ENCODE measurements at regions not wholly inside any gene's neighbourhood (a gene's known extent, or its start where the extent isn't known, plus 50 kb on each side); places are given as distances from the start of the nearest gene placed in this dataset.
"Not testable (repeated sequence)": the region's sequence is repeated elsewhere in the genome, so short reads cannot be mapped to it uniquely, and the experiment has no call there.

DNA sequence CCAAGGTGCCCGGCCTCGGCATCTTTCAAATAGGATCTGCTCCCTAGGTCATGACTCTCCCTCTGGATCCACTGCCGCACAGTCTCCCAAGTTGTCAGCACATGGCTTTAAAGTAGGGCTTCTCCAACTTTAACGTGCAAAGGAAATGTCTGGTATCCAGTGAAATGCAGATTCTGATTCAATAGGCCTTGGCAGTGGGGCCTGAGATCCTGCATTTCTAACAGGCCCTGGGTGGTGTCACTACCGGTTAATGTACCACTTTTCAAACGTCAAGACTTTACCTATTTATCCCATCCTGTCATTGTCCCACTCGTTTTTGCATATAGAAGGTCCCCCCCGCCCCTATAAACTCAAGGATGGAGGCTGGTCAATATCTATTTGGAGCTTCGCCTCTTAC lies 137.6 kb upstream of the ZNF618 start:
- Histone ChIP-seq H3K4me3 (ENCODE audit: low read depth, low read length, poor library complexity, severe bottlenecking) (no peak overlapping the region), H3K79me2 (ENCODE audit: insufficient read depth, low read depth, low read length) (no peaks in the 10 kb centered on the region), H2AFZ (ENCODE audit: low read length) (no peak overlapping the region), H3K9me3 (ENCODE audit: low read length) (no peaks in the 10 kb centered on the region), H3K4me2 (ENCODE audit: low read length) (no peak overlapping the region), H3K36me3 (ENCODE audit: insufficient read depth, low read length) (no peaks in the 10 kb centered on the region), H3K9me2 (ENCODE audit: insufficient read depth, low read length) (no peaks in the 10 kb centered on the region), H3K27ac (ENCODE audit: low read depth, low read length, poor library complexity, severe bottlenecking) (no peak overlapping the region), H3K4me1 (ENCODE audit: insufficient read depth, low read length, poor library complexity, severe bottlenecking) (no peaks in the 10 kb centered on the region), H4K20me1 (ENCODE audit: insufficient read depth, low read length) (no peaks in the 10 kb centered on the region)
- DNase-seq (ENCODE audit: low spot score): no peak
- TF ChIP-seq EZH2phosphoT487 (IDR thresholded peaks at IDR 0.05; ENCODE audit: borderline replicate concordance, low read depth, low read length): no peak
- TF ChIP-seq, protein P1, sequence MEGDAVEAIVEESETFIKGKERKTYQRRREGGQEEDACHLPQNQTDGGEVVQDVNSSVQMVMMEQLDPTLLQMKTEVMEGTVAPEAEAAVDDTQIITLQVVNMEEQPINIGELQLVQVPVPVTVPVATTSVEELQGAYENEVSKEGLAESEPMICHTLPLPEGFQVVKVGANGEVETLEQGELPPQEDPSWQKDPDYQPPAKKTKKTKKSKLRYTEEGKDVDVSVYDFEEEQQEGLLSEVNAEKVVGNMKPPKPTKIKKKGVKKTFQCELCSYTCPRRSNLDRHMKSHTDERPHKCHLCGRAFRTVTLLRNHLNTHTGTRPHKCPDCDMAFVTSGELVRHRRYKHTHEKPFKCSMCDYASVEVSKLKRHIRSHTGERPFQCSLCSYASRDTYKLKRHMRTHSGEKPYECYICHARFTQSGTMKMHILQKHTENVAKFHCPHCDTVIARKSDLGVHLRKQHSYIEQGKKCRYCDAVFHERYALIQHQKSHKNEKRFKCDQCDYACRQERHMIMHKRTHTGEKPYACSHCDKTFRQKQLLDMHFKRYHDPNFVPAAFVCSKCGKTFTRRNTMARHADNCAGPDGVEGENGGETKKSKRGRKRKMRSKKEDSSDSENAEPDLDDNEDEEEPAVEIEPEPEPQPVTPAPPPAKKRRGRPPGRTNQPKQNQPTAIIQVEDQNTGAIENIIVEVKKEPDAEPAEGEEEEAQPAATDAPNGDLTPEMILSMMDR (conservative IDR thresholded peaks at IDR 0.05; ENCODE audit: low read length): no peak
- intact Hi-C loops (cut with micrococcal nuclease; ENCODE audit: unreplicated experiment): no loop called here
- ChIA-PET POLR2A (no interaction called here), CTCF (ENCODE audit: unreplicated experiment) (no interaction called here)
- no TSS peak for BruUV-seq (replicated peaks)

- TF ChIP-seq, protein P1 (conservative IDR thresholded peaks at IDR 0.05; ENCODE audit: low read length): no peak
- TF ChIP-seq EZH2phosphoT487 (IDR thresholded peaks at IDR 0.05; ENCODE audit: borderline replicate concordance, low read depth, low read length): no peak
- CTCF ChIA-PET (ENCODE audit: unreplicated experiment): no interaction called here
- H3K27ac ChIP-seq (ENCODE audit: low read depth, low read length, poor library complexity, severe bottlenecking): no peak overlapping the region
- POLR2A ChIA-PET: no interaction called here
- BruUV-seq (replicated peaks): no TSS peak
- no peaks in the 10 kb centered on the region for H4K20me1 ChIP-seq (ENCODE audit: insufficient read depth, low read length)
- H3K9me2 ChIP-seq (ENCODE audit: insufficient read depth, low read length): no peaks in the 10 kb centered on the region
- H3K4me3 ChIP-seq (ENCODE audit: low read depth, low read length, poor library complexity, severe bottlenecking): no peak overlapping the region
- H3K36me3 ChIP-seq (ENCODE audit: insufficient read depth, low read length): no peaks in the 10 kb centered on the region
- DNase-seq (ENCODE audit: low spot score): peak; percentile 27
- no peak overlapping the region for H3K4me2 ChIP-seq (ENCODE audit: low read length)
- H3K79me2 ChIP-seq (ENCODE audit: insufficient read depth, low read depth, low read length): no peaks in the 10 kb centered on the region
- no peaks in the 10 kb centered on the region for H3K9me3 ChIP-seq (ENCODE audit: low read length)
- intact Hi-C loops (cut with micrococcal nuclease; ENCODE audit: unreplicated experiment): no loop called here
- H3K4me1 ChIP-seq (ENCODE audit: insufficient read depth, low read length, poor library complexity, severe bottlenecking): no peaks in the 10 kb centered on the region
- H2AFZ ChIP-seq (ENCODE audit: low read length): no peak overlapping the region
Observed at GRCh38 chr9:113738893-113739604, 137.1 kb upstream of the ZNF618 start.

DNA sequence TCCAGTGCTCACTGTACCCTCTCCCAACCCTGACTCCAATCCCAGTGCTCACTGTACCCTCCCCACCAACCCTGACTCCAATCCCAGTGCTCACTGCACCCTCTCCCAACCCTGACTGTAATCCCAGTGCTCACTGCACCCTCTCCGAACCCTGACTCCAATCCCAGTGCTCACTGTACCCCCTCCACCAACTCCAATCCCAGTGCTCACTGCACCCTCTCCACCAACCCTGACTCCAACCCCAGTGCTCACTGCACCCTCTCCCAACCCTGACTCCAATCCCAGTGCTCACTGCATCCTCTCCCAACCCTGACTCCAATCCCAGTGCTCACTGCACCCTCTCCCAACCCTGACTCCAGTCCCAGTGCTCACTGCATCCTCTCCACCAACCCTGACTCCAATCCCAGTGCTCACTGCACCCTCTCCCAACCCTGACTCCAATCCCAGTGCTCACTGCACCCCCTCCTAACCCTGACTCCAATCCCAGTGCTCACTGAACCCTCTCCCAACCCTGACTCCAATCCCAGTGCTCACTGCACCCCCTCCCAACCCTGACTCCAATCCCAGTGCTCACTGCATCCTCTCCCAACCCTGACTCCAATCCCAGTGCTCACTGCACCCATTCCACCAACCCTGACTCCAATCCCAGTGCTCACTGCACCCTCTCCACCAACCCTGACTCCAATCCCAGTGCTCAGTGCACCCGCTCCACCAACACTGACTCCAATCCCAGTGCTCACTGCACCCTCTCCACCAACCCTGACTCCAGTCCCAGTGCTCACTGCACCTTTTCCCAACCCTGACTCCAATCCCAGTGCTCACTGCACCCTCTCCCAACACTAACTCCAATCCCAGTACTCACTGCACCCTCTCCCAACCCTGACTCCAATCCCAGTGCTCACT lies 136.3 kb upstream of the ZNF618 start:
- POLR2A ChIA-PET; H3K27ac ChIP-seq (ENCODE audit: low read depth, low read length, poor library complexity, severe bottlenecking); H3K9me3 ChIP-seq (ENCODE audit: low read length); H3K4me2 ChIP-seq (ENCODE audit: low read length); H3K9me2 ChIP-seq (ENCODE audit: insufficient read depth, low read length); DNase-seq (ENCODE audit: low spot score); BruUV-seq (replicated peaks); H4K20me1 ChIP-seq (ENCODE audit: insufficient read depth, low read length); H3K4me3 ChIP-seq (ENCODE audit: low read depth, low read length, poor library complexity, severe bottlenecking); H3K36me3 ChIP-seq (ENCODE audit: insufficient read depth, low read length); CTCF ChIA-PET (ENCODE audit: unreplicated experiment); H3K79me2 ChIP-seq (ENCODE audit: insufficient read depth, low read depth, low read length); H3K4me1 ChIP-seq (ENCODE audit: insufficient read depth, low read length, poor library complexity, severe bottlenecking); H2AFZ ChIP-seq (ENCODE audit: low read length); intact Hi-C loops (cut with micrococcal nuclease; ENCODE audit: unreplicated experiment): not testable (repeated sequence)

- POLR2A ChIA-PET; DNase-seq (ENCODE audit: low spot score); H2AFZ ChIP-seq (ENCODE audit: low read length); H3K9me2 ChIP-seq (ENCODE audit: insufficient read depth, low read length); H3K9me3 ChIP-seq (ENCODE audit: low read length); H3K79me2 ChIP-seq (ENCODE audit: insufficient read depth, low read depth, low read length); H3K4me2 ChIP-seq (ENCODE audit: low read length); BruUV-seq (replicated peaks); CTCF ChIA-PET (ENCODE audit: unreplicated experiment); H3K4me3 ChIP-seq (ENCODE audit: low read depth, low read length, poor library complexity, severe bottlenecking); H4K20me1 ChIP-seq (ENCODE audit: insufficient read depth, low read length); intact Hi-C loops (cut with micrococcal nuclease; ENCODE audit: unreplicated experiment); H3K4me1 ChIP-seq (ENCODE audit: insufficient read depth, low read length, poor library complexity, severe bottlenecking); H3K27ac ChIP-seq (ENCODE audit: low read depth, low read length, poor library complexity, severe bottlenecking); H3K36me3 ChIP-seq (ENCODE audit: insufficient read depth, low read length): not testable (repeated sequence)
Observed at GRCh38 chr9:113740508-113741500, 135.3 kb upstream of the ZNF618 start.
